Effector memory CD8-positive, alpha-beta T cell (primary cell): ENCODE measurements at regions not wholly inside any gene's neighbourhood (a gene's known extent, or its start where the extent isn't known, plus 50 kb on each side); places are given as distances from the start of the nearest gene placed in this dataset.
"Not testable (repeated sequence)": the region's sequence is repeated elsewhere in the genome, so short reads cannot be mapped to it uniquely, and the experiment has no call there.

Source experiments
- ATAC-seq: fragments of 150-1000 bp; cut with Tn5 transposase; replicated peaks from 2 replicates; pipeline ENCODE4 v1.10.0; 2021; ENCODE audit warnings: mild to moderate bottlenecking, moderate library complexity
- DNase-seq, 3 experiments: peaks; one replicate each; pipeline ENCODE4 v3.0.0; 2021
- H3K27ac Mint-ChIP-seq, 2 donors: one replicate each; pipeline ENCODE4 v1.8.0; 2022; ENCODE audit warnings: mild to moderate bottlenecking in 2 of 2, mixed read lengths in 2 of 2, moderate library complexity in 2 of 2
- H3K27me3 Mint-ChIP-seq, 2 donors: one replicate each; pipeline ENCODE4 v1.8.0; 2022; ENCODE audit warnings: mixed read lengths in 2 of 2
- H3K36me3 Mint-ChIP-seq: one replicate; pipeline ENCODE4 v1.8.0; 2022; ENCODE audit warnings: mild to moderate bottlenecking, moderate library complexity, mixed read lengths; ENCODE audit not compliant: insufficient read depth
- H3K4me1 Mint-ChIP-seq, 2 donors: one replicate each; pipeline ENCODE4 v1.8.0; 2022; ENCODE audit warnings: low read depth in 2 of 2, mixed read lengths in 2 of 2
- H3K4me3 Mint-ChIP-seq, 2 donors: one replicate each; pipeline ENCODE4 v1.8.0; 2022; ENCODE audit warnings: mild to moderate bottlenecking in 2 of 2, mixed read lengths in 2 of 2, moderate library complexity in 2 of 2
- H3K9me3 Mint-ChIP-seq, 2 donors: one replicate each; pipeline ENCODE4 v1.8.0; 2022; ENCODE audit warnings: mixed read lengths in 2 of 2

DNA sequence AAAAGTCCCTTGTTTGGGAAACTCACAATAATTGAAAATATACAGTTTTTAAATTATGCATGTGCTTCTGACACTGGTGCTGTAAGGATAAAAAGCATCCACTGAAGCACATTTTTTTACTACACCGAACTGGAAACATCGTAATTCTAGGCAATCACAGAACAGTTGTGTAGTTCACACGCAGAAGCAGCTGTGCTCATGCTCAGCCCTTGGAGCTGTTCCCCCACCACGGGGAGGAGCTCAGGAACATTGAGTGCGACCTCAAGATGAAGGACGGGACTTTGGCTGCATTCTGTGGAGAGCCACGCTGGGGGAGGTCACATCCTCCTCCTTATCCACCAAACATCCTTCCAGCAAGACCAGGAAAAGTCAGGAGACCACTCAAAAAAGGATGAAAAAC, 466.3 kb upstream of the CDH4 start:
- Mint-ChIP-seq H3K27ac (no peak overlapping the region), H3K36me3 (no peaks in the 10 kb centered on the region), H3K4me1 (no peaks in the 10 kb centered on the region), H3K9me3 (peaks cover 0 to 2% of the 10 kb centered on the region in 2 donors), H3K4me3 (no peak overlapping the region), H3K27me3 (peaks cover 0 to 9% of the 10 kb centered on the region in 2 donors)
- no peak for ATAC-seq
- no peak for DNase-seq

DNA sequence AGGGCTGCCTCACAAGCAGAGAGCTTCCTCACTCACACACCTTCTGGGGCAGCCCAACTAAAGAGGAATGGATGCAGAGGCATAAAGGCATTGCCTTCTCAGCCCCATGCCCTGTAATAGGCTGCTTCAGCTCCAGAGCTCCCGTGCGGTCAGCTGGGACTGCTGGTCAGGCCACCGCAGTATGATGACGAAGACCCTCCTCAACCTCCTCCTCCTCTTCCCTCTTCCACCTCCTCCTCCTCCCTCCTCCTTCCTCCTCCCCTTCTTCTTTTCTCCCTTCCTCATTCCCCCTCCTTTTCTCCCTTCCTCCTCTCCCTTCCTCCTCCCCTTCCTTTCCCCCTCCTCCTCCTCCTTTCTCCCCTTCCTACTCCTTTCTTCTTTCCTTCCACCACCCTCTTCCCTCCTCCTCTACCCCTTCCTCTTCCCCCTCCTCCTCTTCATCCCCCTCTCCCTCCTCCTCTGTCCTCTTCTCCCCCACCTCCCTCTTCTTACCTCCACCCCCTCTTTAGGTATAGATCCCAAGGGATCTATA, 465.3 kb upstream of the CDH4 start:
- Mint-ChIP-seq H3K4me1 (no peaks in the 10 kb centered on the region), H3K36me3 (no peaks in the 10 kb centered on the region), H3K27ac (no peak overlapping the region), H3K27me3 (peaks cover 0 to 16% of the 10 kb centered on the region in 2 donors), H3K9me3 (no peaks in the 10 kb centered on the region), H3K4me3 (no peak overlapping the region)
- DNase-seq: no peak
- ATAC-seq: no peak

DNA sequence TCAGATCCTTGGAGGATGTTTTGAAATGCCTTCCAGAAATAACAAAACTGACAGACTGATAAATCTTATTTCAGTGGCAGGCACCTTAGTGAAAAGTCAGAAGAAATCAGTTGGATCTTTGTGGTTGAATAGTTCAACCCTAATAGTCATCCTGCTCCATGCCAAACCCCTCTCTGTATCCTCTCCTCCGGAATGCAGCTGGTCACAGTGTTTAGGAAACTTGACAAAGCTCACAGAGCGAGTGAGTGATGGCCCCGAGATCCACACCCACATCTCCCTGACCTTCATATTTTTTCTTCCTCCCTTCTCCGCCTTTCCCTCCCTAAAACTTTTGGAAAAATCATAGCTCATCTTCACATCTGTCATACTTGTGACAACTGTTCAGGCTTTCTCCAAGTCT, 464.8 kb upstream of the CDH4 start:
- Mint-ChIP-seq H3K27ac (no peak overlapping the region), H3K4me1 (no peaks in the 10 kb centered on the region), H3K9me3 (no peaks in the 10 kb centered on the region), H3K36me3 (no peaks in the 10 kb centered on the region), H3K4me3 (no peak overlapping the region), H3K27me3 (peaks cover 4 to 21% of the 10 kb centered on the region in 2 donors)
- DNase-seq: no peak
- ATAC-seq: no peak

DNA sequence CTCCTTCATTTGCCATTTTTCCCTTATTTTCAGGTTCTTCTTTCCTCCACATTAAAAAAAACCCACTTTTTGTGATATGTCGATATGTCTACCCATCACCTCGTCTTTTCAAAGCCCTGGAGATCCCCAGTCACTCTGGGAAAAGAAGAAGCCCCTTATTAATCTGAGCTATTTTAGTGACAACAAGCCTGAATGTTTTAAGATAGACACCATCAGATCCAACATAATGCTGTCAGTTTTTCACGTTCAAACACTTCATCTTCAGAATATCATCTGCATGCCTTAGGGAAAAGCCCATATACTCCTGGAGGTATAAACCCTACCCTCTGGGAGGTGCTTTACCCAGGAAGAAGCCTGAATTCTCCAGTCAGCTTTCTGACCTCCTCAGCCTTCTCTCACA, 464.0 kb upstream of the CDH4 start:
- no peak overlapping the region for H3K27ac Mint-ChIP-seq
- no peaks in the 10 kb centered on the region for H3K4me1 Mint-ChIP-seq
- DNase-seq: no peak
- H3K4me3 Mint-ChIP-seq: no peak overlapping the region
- H3K27me3 Mint-ChIP-seq: peaks cover 6 to 26% of the 10 kb centered on the region in 2 donors
- no peaks in the 10 kb centered on the region for H3K9me3 Mint-ChIP-seq
- ATAC-seq: no peak
- H3K36me3 Mint-ChIP-seq: no peaks in the 10 kb centered on the region

DNA sequence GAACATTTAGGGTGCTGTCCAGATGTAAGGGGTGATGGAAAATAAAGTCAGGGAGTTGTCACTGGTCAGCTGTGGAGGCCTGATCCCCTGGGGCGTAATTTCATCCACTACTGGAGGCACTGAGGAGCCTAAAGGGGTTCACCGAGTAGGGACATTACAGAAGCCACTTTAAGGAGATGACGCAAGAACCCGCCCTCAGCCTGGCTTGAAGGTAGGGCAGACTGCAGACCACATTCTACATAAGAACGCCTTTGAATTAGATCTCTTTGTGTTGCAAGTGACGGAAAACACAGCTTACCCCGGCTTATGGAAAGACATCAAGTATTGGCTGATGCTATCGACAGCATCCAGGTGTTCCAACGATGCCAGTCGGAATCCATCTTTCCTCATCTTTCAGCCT, 462.7 kb upstream of the CDH4 start:
- Mint-ChIP-seq H3K27me3 (peaks cover 6 to 36% of the 10 kb centered on the region in 2 donors), H3K4me3 (no peak overlapping the region), H3K9me3 (no peaks in the 10 kb centered on the region), H3K27ac (no peak overlapping the region), H3K36me3 (no peaks in the 10 kb centered on the region), H3K4me1 (no peaks in the 10 kb centered on the region)
- DNase-seq (no peak), ATAC-seq (no peak)

DNA sequence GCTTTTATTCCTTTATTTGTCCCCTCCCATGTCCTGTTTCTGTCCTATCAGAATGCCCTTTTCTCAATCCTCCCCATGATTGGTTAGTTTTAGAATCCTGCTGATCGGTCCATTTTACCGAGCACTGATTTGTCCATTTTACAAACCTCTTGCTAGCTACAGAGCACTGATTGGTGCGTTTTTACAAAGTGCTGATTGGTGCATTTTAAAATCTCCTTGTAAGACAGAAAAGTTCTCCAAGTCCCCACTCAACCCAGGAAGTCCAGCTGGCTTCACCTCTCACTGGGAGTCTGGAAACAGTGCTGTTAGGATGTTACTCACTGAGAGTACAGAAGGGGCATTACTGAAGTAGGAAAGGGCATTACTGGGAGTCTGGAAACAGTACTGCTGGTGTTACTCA, 461.7 kb upstream of the CDH4 start:
- not testable (repeated sequence) for ATAC-seq, DNase-seq, H3K36me3 Mint-ChIP-seq, H3K4me3 Mint-ChIP-seq, H3K4me1 Mint-ChIP-seq, H3K9me3 Mint-ChIP-seq, H3K27ac Mint-ChIP-seq
- peaks cover 15 to 46% of the 10 kb centered on the region in 2 donors for H3K27me3 Mint-ChIP-seq

DNA sequence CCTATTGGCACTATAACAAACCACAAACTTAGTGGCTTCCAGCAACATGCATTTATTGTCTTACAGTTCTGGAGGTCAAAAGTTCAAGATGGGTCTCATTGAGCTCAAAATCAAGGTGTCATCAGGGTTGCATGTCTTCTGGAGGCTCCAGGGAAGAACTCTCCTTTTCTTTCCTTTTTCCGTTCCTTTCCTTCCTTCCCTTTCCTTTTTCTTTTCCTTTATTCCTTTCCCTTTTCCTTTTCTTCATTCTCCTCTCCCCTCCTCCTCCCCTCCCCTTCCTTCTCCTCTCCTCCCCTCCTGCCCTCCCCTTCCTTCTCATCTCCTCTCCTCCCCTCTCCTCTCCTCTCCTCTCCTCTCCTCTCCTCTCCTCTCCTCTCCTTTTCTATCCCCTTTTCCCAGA, 460.2 kb upstream of the CDH4 start:
- DNase-seq (no peak), ATAC-seq (no peak)
- no peak overlapping the region for H3K4me3 Mint-ChIP-seq
- peaks cover 0 to 2% of the 10 kb centered on the region in 2 donors for H3K9me3 Mint-ChIP-seq
- H3K27me3 Mint-ChIP-seq: peaks cover 15 to 57% of the 10 kb centered on the region in 2 donors
- H3K27ac Mint-ChIP-seq: no peak overlapping the region
- no peaks in the 10 kb centered on the region for H3K36me3 Mint-ChIP-seq
- H3K4me1 Mint-ChIP-seq: no peaks in the 10 kb centered on the region

DNA sequence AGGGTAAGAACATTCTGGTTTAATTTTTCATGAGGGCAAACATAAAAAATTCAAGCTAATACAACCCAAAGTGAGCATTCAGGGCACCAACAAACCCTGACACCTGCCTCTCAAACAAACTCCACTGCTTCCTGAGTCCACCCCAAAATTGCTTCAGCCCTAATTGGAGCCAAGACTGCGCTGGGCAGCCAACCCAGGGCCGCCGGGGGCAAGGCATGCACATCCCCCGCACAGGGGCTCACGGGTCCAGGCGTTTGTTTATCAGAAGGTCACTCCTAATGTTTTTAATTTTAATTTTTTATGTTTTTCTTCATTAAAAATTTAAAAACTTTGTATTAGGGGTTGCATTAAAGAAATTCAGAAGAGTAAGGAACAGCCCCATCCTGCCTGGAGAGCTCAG, 459.1 kb upstream of the CDH4 start:
- H3K27ac Mint-ChIP-seq: no peak overlapping the region
- peaks cover 15 to 68% of the 10 kb centered on the region in 2 donors for H3K27me3 Mint-ChIP-seq
- no peak overlapping the region for H3K4me3 Mint-ChIP-seq
- H3K4me1 Mint-ChIP-seq: peaks cover 0 to 3% of the 10 kb centered on the region in 2 donors
- peaks cover 0 to 7% of the 10 kb centered on the region in 2 donors for H3K9me3 Mint-ChIP-seq
- ATAC-seq: no peak
- H3K36me3 Mint-ChIP-seq: no peaks in the 10 kb centered on the region
- DNase-seq: no peak

DNA sequence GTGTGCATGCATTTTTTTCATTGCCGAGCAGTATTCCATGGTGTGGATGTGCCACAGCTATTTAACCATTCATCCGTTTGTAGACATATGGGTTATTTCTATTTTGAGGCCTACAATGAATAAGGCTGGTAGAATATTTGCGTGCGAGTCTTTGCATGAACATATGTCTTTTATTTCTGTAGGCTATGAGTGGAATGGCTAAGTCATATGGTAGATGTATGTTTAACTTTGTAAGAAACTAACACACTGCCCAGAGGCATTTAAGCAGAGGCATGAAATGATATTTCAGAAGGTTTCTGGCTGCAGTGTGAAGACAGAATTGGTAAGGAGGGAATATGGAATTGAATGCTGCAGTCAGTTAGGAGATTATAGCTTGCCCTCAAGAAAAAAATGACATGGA, 457.4 kb upstream of the CDH4 start:
- no peak overlapping the region for H3K27ac Mint-ChIP-seq
- H3K27me3 Mint-ChIP-seq: peaks cover 15 to 62% of the 10 kb centered on the region in 2 donors
- H3K4me1 Mint-ChIP-seq: peaks cover 0 to 3% of the 10 kb centered on the region in 2 donors
- DNase-seq (no peak), ATAC-seq (no peak)
- no peak overlapping the region for H3K4me3 Mint-ChIP-seq
- H3K36me3 Mint-ChIP-seq: no peaks in the 10 kb centered on the region
- H3K9me3 Mint-ChIP-seq: peaks cover 0 to 9% of the 10 kb centered on the region in 2 donors

DNA sequence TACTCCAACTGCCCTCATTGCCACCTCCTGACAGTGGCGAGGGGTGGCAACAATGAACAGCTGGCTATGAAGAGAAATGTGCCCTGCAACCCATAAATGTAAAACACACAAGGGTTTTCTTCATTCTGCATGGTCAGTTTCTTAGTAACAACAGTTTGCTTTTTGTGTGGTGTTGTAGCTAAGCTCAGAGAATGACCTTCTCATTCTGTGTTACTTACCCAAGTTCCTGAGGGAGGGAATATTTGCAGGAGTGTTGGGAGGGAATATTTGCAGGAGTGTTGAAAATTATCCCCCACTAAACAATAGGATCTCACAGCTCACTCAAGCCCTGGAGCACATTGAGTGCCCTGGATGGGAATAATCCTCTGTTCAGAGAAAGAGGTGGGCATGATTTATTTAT, 456.4 kb upstream of the CDH4 start:
- ATAC-seq: no peak
- peaks cover 15 to 62% of the 10 kb centered on the region in 2 donors for H3K27me3 Mint-ChIP-seq
- peaks cover 5 to 11% of the 10 kb centered on the region in 2 donors for H3K9me3 Mint-ChIP-seq
- H3K27ac Mint-ChIP-seq: no peak overlapping the region
- no peak for DNase-seq
- peaks cover 0 to 3% of the 10 kb centered on the region in 2 donors for H3K4me1 Mint-ChIP-seq
- H3K36me3 Mint-ChIP-seq: no peaks in the 10 kb centered on the region
- no peak overlapping the region for H3K4me3 Mint-ChIP-seq

DNA sequence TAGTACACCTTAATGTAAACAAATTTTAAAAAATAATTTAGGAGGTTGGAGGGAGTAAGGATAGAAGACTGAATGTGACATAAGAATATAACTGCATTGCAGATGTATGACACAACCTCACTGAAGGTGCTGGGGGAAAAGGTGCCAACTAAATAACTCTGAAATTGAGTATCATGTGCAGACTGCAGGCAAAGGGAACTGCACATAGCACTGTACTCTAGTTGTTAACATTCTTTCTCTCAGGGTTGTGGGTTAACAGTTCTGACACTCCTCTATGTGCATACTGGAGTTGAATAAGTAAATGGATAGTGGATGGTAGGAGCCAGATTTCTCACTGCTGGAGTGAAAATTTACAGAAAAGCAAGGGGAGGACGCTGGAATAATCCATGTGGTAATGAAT, 451.9 kb upstream of the CDH4 start:
- DNase-seq (no peak), ATAC-seq (no peak)
- H3K36me3 Mint-ChIP-seq: no peaks in the 10 kb centered on the region
- peaks cover 2 to 60% of the 10 kb centered on the region in 2 donors for H3K27me3 Mint-ChIP-seq
- no peak overlapping the region for H3K4me3 Mint-ChIP-seq
- no peak overlapping the region for H3K27ac Mint-ChIP-seq
- H3K4me1 Mint-ChIP-seq: peaks cover 0 to 3% of the 10 kb centered on the region in 2 donors
- H3K9me3 Mint-ChIP-seq: peaks cover 5 to 9% of the 10 kb centered on the region in 2 donors

DNA sequence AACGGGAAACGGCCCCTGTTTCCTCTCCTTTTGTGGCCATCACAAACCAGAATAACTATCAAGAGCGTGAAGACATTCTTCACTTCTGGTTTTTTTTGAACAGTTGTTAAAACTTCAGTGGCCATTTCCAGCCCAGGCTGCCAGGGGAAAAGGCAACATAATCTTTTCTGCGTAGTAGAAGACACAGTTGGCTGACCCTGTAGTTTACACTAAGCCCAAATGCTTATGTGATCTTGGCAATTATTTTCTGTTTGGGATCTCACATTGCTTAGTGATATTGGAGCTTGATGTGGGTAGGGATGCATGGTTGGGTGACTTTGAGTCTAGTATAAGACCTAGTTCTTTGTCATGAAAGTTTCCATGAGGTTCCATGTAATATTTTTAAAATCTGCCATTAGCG, 449.4 kb upstream of the CDH4 start:
- DNase-seq (no peak), ATAC-seq (no peak)
- H3K36me3 Mint-ChIP-seq: no peaks in the 10 kb centered on the region
- no peak overlapping the region for H3K4me3 Mint-ChIP-seq
- H3K9me3 Mint-ChIP-seq: peaks cover 5 to 6% of the 10 kb centered on the region in 2 donors
- H3K27ac Mint-ChIP-seq: no peak overlapping the region
- peaks cover 0 to 38% of the 10 kb centered on the region in 2 donors for H3K27me3 Mint-ChIP-seq
- peaks cover 0 to 2% of the 10 kb centered on the region in 2 donors for H3K4me1 Mint-ChIP-seq

DNA sequence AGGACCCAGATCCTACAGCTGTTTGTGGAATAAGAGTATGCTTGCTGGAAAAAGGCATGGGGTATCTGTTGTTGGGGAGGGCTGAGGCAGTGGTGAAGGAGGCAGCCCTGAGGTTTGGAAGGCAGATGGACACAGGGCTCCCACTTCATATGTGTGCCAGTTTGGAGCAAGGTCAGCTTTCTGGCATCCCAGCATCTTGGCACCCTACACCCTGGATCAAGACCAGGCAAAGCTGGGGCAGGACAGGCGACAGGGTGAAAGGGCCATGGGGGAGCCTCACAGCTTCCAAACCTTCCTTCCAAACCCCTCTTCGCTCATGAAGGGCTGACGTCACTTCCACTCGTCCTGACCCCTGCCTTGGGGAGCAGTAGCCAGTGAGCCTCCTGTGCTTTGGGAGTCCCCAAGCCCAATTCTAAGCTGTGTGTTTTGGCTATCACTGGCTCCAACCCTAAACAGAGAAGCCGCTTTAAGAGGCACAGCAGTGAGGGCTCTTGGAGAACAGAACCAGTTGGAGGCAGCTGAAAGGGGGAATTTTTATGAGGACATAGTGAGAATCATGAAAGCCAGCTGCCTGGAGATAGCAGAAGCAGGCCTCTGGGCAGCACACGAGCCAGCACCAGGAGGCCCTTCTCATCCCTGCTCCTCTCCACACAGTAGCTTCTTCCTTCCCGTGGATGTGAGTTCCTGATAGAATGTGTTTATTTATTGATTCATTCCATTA, 448.6 kb upstream of the CDH4 start:
- peaks cover 0 to 33% of the 10 kb centered on the region in 2 donors for H3K27me3 Mint-ChIP-seq
- H3K36me3 Mint-ChIP-seq: no peaks in the 10 kb centered on the region
- DNase-seq (no peak), ATAC-seq (no peak)
- H3K4me3 Mint-ChIP-seq: no peak overlapping the region
- no peak overlapping the region for H3K27ac Mint-ChIP-seq
- peaks cover 4 to 5% of the 10 kb centered on the region in 2 donors for H3K9me3 Mint-ChIP-seq
- H3K4me1 Mint-ChIP-seq: no peaks in the 10 kb centered on the region

DNA sequence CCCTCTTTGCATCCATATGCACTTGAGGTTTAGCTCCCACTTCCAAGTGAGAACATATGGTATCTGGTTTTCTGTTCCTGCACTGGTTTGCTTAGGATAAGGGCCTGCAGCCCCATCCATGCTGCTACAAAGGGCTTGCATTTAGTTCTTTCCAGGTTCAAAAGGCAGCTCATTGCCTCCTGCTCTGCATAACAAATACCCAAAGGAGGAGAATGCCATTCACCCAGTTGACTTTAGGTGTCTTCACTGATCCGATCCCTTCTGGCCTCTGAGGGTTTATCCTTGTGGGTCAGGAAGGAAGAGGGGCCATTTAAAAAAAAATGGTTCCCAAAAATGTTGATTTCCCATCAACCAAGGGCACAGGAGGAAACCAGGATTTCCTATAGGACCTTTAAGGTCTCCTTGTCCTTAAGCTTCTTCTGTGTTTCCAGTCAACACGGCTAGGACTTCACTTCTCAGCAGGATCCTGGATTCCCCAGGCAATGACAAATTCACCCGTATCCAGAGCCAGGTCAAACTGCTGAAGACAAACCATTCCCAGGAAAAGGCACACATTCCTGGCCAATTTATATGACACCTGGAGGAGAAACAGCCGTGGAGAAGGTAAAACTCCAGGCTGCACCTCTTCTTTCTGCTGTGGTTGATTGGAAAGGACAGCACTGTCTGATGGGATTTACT, 447.7 kb upstream of the CDH4 start:
- DNase-seq (no peak), ATAC-seq (no peak)
- H3K27ac Mint-ChIP-seq: no peak overlapping the region
- H3K9me3 Mint-ChIP-seq: peaks cover 4 to 5% of the 10 kb centered on the region in 2 donors
- H3K4me3 Mint-ChIP-seq: no peak overlapping the region
- H3K4me1 Mint-ChIP-seq: no peaks in the 10 kb centered on the region
- no peaks in the 10 kb centered on the region for H3K36me3 Mint-ChIP-seq
- peaks cover 0 to 33% of the 10 kb centered on the region in 2 donors for H3K27me3 Mint-ChIP-seq
